ENCODE measurements at regions not wholly inside any gene's neighbourhood (a gene's known extent, or its start where the extent isn't known, plus 50 kb on each side); places are given as distances from the start of the nearest gene placed in this dataset.

- no peak overlapping the region for H2AFZ ChIP-seq (ENCODE audit: control insufficient read depth, low read length)
- H3K9me1 ChIP-seq (ENCODE audit: control insufficient read depth, extremely low read depth, insufficient read depth, low read length) = no peaks in the 10 kb centered on the region
- dilution Hi-C loops (cut with MboI; ENCODE audit: extremely low pct_ligation_motif_present, low sequenced_read_pairs) = no loop called here
- no peaks in the 10 kb centered on the region for H4K20me1 ChIP-seq (ENCODE audit: control insufficient read depth, extremely low read depth, insufficient read depth, low read length)
- no peak overlapping the region for H3K4me2 ChIP-seq (ENCODE audit: control insufficient read depth, extremely low read depth, insufficient read depth, low read depth, low read length)
- TF ChIP-seq CTCF (optimal IDR thresholded peaks at IDR 0.05 in 1 of 3, IDR thresholded peaks at IDR 0.05 in 1 of 3, conservative IDR thresholded peaks at IDR 0.05 in 1 of 3; ENCODE audit: extremely low read depth in 1 of 3, insufficient read depth in 2 of 3, low read length in 3 of 3) (no peak), EZH2 (IDR thresholded peaks at IDR 0.05; ENCODE audit: low read length) (no peak)
- H3K9me3 ChIP-seq (ENCODE audit: control insufficient read depth, low read depth, low read length) = no peaks in the 10 kb centered on the region
- no peaks in the 10 kb centered on the region for H3K27me3 ChIP-seq (ENCODE audit: control insufficient read depth, extremely low read depth, insufficient read depth, low read length)
- no peaks in the 10 kb centered on the region for H3K4me1 ChIP-seq (ENCODE audit: control insufficient read depth, extremely low read depth, insufficient read depth, low read length)
- no peaks in the 10 kb centered on the region for H3K79me2 ChIP-seq (ENCODE audit: control insufficient read depth, insufficient read depth, low read length)
- H3K27ac ChIP-seq (ENCODE audit: control insufficient read depth, insufficient read depth, low read length) = no peak overlapping the region
- DNase-seq (ENCODE audit: low read depth, low spot score) (no peak), FAIRE-seq (no peak)
- H3K9ac ChIP-seq (ENCODE audit: control insufficient read depth, extremely low read depth, insufficient read depth, low read length) = no peak overlapping the region
- H3K36me3 ChIP-seq (ENCODE audit: control insufficient read depth in 2 of 2, extremely low read depth in 1 of 2, insufficient read depth in 2 of 2, low read length in 2 of 2) = no peaks in the 10 kb centered on the region
- no peak overlapping the region for H3K4me3 ChIP-seq (ENCODE audit: control insufficient read depth in 2 of 3, extremely low read depth in 1 of 3, insufficient read depth in 2 of 3, low read depth in 1 of 3, low read length in 3 of 3)
Observed at GRCh38 chr7:41769162-41769561, 66.3 kb upstream of the INHBA start.

DNA sequence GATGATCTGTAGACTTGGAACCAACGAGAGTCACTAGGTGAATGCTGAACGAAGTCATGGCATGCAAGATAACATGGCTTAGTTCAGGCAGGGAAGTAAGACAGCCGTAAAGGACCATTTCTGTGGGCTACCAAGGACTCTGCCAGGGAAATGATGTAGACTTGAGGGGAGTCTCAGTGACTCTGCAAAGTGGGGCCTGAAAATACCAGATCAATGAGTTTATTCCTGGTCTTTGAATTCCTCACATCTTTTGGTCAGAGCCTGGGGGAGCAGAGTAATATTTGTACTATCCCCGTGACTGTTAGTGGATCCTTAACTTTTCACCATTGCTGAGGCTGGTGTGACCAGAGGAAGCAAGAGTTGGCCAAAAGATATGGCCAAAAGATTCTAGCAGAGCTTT, 60.7 kb upstream of the INHBA start:
- H2AFZ ChIP-seq (ENCODE audit: control insufficient read depth, low read length) = no peak overlapping the region
- peaks cover 2% of the 10 kb centered on the region for H3K4me1 ChIP-seq (ENCODE audit: control insufficient read depth, extremely low read depth, insufficient read depth, low read length)
- H3K9me3 ChIP-seq (ENCODE audit: control insufficient read depth, low read depth, low read length) = no peaks in the 10 kb centered on the region
- no peak overlapping the region for H3K4me3 ChIP-seq (ENCODE audit: control insufficient read depth in 2 of 3, extremely low read depth in 1 of 3, insufficient read depth in 2 of 3, low read depth in 1 of 3, low read length in 3 of 3)
- no peaks in the 10 kb centered on the region for H4K20me1 ChIP-seq (ENCODE audit: control insufficient read depth, extremely low read depth, insufficient read depth, low read length)
- H3K27me3 ChIP-seq (ENCODE audit: control insufficient read depth, extremely low read depth, insufficient read depth, low read length) = no peaks in the 10 kb centered on the region
- H3K4me2 ChIP-seq (ENCODE audit: control insufficient read depth, extremely low read depth, insufficient read depth, low read depth, low read length) = no peak overlapping the region
- no peak for DNase-seq (ENCODE audit: low read depth, low spot score)
- no peaks in the 10 kb centered on the region for H3K79me2 ChIP-seq (ENCODE audit: control insufficient read depth, insufficient read depth, low read length)
- no peak overlapping the region for H3K9ac ChIP-seq (ENCODE audit: control insufficient read depth, extremely low read depth, insufficient read depth, low read length)
- no peaks in the 10 kb centered on the region for H3K9me1 ChIP-seq (ENCODE audit: control insufficient read depth, extremely low read depth, insufficient read depth, low read length)
- TF ChIP-seq CTCF (optimal IDR thresholded peaks at IDR 0.05 in 1 of 3, IDR thresholded peaks at IDR 0.05 in 1 of 3, conservative IDR thresholded peaks at IDR 0.05 in 1 of 3; ENCODE audit: extremely low read depth in 1 of 3, insufficient read depth in 2 of 3, low read length in 3 of 3) (no peak), EZH2 (IDR thresholded peaks at IDR 0.05; ENCODE audit: low read length) (no peak)
- no peaks in the 10 kb centered on the region for H3K36me3 ChIP-seq (ENCODE audit: control insufficient read depth in 2 of 2, extremely low read depth in 1 of 2, insufficient read depth in 2 of 2, low read length in 2 of 2)
- no peak for FAIRE-seq
- dilution Hi-C loops (cut with MboI; ENCODE audit: extremely low pct_ligation_motif_present, low sequenced_read_pairs) = no loop called here
- no peak overlapping the region for H3K27ac ChIP-seq (ENCODE audit: control insufficient read depth, insufficient read depth, low read length)

Data from keratinocyte (primary cell).